Lung (tissue), 11 donors: ENCODE measurements at regions not wholly inside any gene's neighbourhood (a gene's known extent, or its start where the extent isn't known, plus 50 kb on each side); places are given as distances from the start of the nearest gene placed in this dataset.

Experiments
- ATAC-seq: fragments of 200-7000 bp; cut with Tn5 transposase; one replicate; pipeline ENCODE4 v1.9.1; 2020; ENCODE audit warnings: moderate number of reproducible peaks; ENCODE audit not compliant: insufficient read depth, low FRiP score
- DNase-seq, 3 donors: peaks; one replicate each; pipeline ENCODE4 v3.0.0-alpha.2; 2013 to 2017
- H3K27ac ChIP-seq, 2 donors: one replicate each; pipeline ENCODE4 v1.5.1; 2013; ENCODE audit warnings: mild to moderate bottlenecking in 2 of 2, moderate library complexity in 2 of 2, control low read depth in 1 of 2, inconsistent platforms in 1 of 2, low read depth in 1 of 2, low read length in 1 of 2
- H3K27me3 ChIP-seq, 3 donors: one replicate each; pipeline ENCODE4 v1.5.1; 2013; ENCODE audit warnings: low read length in 2 of 3; ENCODE audit not compliant: control insufficient read depth in 3 of 3, insufficient read depth in 3 of 3
- H3K36me3 ChIP-seq, 4 donors: one replicate each; pipeline ENCODE4 v1.5.1; 2013; ENCODE audit warnings: low read length in 4 of 4, mild to moderate bottlenecking in 1 of 4, moderate library complexity in 1 of 4; ENCODE audit not compliant: control insufficient read depth in 4 of 4, insufficient read depth in 4 of 4
- H3K4me1 ChIP-seq, 5 donors: one replicate each; pipeline ENCODE4 v1.5.1; 2013; ENCODE audit warnings: low read length in 5 of 5, mild to moderate bottlenecking in 2 of 5, moderate library complexity in 1 of 5; ENCODE audit not compliant: control insufficient read depth in 5 of 5, insufficient read depth in 5 of 5
- H3K4me3 ChIP-seq: one replicate; pipeline ENCODE4 v1.5.1; 2013; ENCODE audit warnings: mild to moderate bottlenecking, control low read depth, moderate library complexity
- H3K9ac ChIP-seq, 2 donors: one replicate each; pipeline ENCODE4 v1.5.1; 2013; ENCODE audit warnings: low read length in 2 of 2, control low read depth in 1 of 2; ENCODE audit not compliant: insufficient read depth in 1 of 2
- H3K9me3 ChIP-seq, 4 donors: one replicate each; pipeline ENCODE4 v1.5.1; 2013; ENCODE audit warnings: low read length in 3 of 4, mild to moderate bottlenecking in 1 of 4, moderate library complexity in 1 of 4; ENCODE audit not compliant: control insufficient read depth in 4 of 4, insufficient read depth in 3 of 4
- WGBS, 2 donors: extraction: QIAGEN DNeasy Blood & Tissue Kit; methylation state at CpG; one replicate each; pipeline ENCODE4 v1.1.7; 2013; 5-methylcytosine and 5-hydroxymethylcytosine counted together
- TF ChIP-seq, protein P1 (sequence below): IDR thresholded peaks from 2 replicates; pipeline ENCODE4 v1.5.1; 2012; ENCODE audit warnings: mild to moderate bottlenecking; ENCODE audit errors: control extremely low read depth, extremely low read depth
- donor health status: control.
- donor health status: control.
- donor health status: Bipolar disorder and iron deficiency.
- donor health status: healthy.
- donor health status: DM: yes; HTN: yes; CAD: no.

DNA sequence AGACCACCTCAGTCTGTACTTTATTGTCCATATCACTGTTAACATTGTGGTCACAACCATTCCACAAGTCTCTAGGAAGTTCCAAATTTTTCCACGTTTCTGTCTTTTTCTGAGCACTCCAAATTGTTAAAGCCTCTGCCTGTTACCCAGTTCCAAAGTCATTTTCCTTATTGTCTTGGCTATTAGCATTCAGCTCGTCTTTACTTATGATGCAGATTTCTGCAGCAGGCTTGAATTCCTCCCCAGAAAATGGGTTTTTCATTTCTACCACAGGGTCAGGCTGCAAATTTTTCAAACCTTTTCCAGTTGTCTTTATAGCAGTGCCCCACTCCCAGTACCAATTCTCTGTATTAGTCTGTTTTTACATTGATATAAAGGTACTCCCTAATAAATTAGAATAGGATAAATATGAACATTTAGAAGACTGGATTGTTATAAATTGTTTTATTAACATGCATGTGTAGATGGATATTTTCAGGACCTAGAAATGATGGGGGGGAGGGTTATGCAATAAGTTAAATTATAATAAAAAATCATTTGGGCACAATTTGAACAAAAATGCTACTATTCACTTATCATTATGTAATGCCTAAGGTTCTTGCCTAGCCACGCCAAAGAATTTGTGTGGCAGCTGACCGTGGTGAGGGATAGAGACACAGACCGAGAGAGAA is 595.3 kb upstream of the ADGRB3 start:
- no peaks in the 10 kb centered on the region for H3K4me1 ChIP-seq
- TF ChIP-seq, protein P1, sequence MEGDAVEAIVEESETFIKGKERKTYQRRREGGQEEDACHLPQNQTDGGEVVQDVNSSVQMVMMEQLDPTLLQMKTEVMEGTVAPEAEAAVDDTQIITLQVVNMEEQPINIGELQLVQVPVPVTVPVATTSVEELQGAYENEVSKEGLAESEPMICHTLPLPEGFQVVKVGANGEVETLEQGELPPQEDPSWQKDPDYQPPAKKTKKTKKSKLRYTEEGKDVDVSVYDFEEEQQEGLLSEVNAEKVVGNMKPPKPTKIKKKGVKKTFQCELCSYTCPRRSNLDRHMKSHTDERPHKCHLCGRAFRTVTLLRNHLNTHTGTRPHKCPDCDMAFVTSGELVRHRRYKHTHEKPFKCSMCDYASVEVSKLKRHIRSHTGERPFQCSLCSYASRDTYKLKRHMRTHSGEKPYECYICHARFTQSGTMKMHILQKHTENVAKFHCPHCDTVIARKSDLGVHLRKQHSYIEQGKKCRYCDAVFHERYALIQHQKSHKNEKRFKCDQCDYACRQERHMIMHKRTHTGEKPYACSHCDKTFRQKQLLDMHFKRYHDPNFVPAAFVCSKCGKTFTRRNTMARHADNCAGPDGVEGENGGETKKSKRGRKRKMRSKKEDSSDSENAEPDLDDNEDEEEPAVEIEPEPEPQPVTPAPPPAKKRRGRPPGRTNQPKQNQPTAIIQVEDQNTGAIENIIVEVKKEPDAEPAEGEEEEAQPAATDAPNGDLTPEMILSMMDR = no peak
- no peak for DNase-seq
- no peak overlapping the region for H3K27ac ChIP-seq
- H3K4me3 ChIP-seq = no peak overlapping the region
- H3K9me3 ChIP-seq = no peaks in the 10 kb centered on the region
- H3K36me3 ChIP-seq = no peaks in the 10 kb centered on the region
- no peaks in the 10 kb centered on the region for H3K27me3 ChIP-seq
- no peak overlapping the region for H3K9ac ChIP-seq
- ATAC-seq = no peak
- 27 to 29% methylated on average over 5 of the region's 5 CpGs for WGBS, 2 donors

DNA sequence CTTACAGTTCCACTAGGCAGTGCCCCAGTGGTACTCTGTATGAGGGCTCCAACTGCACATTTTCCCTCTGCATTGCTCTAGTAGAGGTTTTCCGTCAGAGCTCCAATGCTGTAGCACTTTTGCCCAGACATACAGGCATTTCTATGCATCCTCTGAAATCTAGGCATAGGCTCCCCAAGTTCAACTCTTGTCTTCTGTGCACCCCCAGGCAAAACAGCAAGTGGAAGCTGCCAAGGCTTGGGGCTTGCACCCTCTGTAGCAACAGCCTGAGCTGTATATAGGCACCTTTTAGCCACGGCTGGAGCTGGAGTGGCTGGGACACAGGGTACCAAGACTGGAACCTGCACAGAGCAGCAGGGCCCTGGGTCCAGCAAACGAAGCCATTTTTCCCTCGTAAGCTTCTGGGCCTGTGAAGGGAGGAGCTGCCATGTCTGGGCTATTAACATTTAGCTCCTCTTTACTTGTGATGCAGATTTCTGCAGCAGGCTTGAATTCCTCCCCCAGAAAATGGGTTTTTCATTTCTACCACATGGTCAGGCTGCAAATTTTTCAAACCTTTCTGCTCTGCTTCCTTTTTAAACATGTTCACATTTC is 596.2 kb upstream of the ADGRB3 start:
- ATAC-seq (no peak), DNase-seq (no peak)
- TF ChIP-seq, protein P1 = no peak
- WGBS, 2 donors = 75 to 85% methylated on average over 4 of the region's 4 CpGs
- H3K4me3 ChIP-seq = no peak overlapping the region
- H3K27me3 ChIP-seq = no peaks in the 10 kb centered on the region
- H3K9me3 ChIP-seq = no peaks in the 10 kb centered on the region
- H3K9ac ChIP-seq = no peak overlapping the region
- H3K4me1 ChIP-seq = no peaks in the 10 kb centered on the region
- no peaks in the 10 kb centered on the region for H3K36me3 ChIP-seq
- no peak overlapping the region for H3K27ac ChIP-seq

DNA sequence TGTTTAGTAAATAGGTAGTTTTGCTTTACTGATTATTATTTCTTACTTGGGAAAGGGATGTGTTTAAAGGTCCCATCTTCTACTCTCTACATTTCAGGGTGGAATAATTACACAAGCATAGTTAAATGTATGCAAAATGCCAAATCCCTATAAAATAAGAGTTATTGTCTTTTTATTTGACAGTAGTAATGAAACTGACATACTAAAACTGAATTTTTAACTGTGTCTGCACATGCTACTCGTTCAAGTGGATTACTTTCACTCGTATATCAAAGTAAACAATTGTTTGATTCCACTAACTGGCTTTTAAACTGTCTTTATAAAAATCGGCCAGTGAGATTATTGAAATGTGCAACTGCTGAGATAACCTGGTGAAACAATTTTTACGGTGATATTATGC is 602.9 kb upstream of the ADGRB3 start:
- Histone ChIP-seq H3K9me3 (peaks cover 0 to 6% (median 0%) of the 10 kb centered on the region in 4 donors), H3K4me1 (no peaks in the 10 kb centered on the region), H3K27me3 (no peaks in the 10 kb centered on the region), H3K4me3 (no peak overlapping the region), H3K27ac (no peak overlapping the region), H3K36me3 (no peaks in the 10 kb centered on the region), H3K9ac (no peak overlapping the region)
- TF ChIP-seq, protein P1 = no peak
- DNase-seq (no peak), ATAC-seq (no peak)
- 75 to 78% methylated on average over 4 of the region's 4 CpGs for WGBS, 2 donors

GRCh38 chr6:68031054-68031453 is 604.0 kb upstream of the ADGRB3 start:
- H3K27ac ChIP-seq = no peak overlapping the region
- H3K9me3 ChIP-seq = peaks cover 0 to 6% (median 0%) of the 10 kb centered on the region in 4 donors
- H3K27me3 ChIP-seq = no peaks in the 10 kb centered on the region
- DNase-seq = no peak
- no peaks in the 10 kb centered on the region for H3K4me1 ChIP-seq
- H3K4me3 ChIP-seq = no peak overlapping the region
- no peaks in the 10 kb centered on the region for H3K36me3 ChIP-seq
- WGBS, 2 donors = 89 to 91% methylated on average over 1 of the region's 1 CpG
- TF ChIP-seq, protein P1 = no peak
- no peak for ATAC-seq
- no peak overlapping the region for H3K9ac ChIP-seq
